Fibroblast of peridontal ligament (primary cell): ENCODE measurements at regions not wholly inside any gene's neighbourhood (a gene's known extent, or its start where the extent isn't known, plus 50 kb on each side); places are given as distances from the start of the nearest gene placed in this dataset.

Experiments used
- DNase-seq: peaks from one replicate; pipeline ENCODE4 v3.0.0-alpha.2; 2010; ENCODE audit errors: extremely low read depth

DNA sequence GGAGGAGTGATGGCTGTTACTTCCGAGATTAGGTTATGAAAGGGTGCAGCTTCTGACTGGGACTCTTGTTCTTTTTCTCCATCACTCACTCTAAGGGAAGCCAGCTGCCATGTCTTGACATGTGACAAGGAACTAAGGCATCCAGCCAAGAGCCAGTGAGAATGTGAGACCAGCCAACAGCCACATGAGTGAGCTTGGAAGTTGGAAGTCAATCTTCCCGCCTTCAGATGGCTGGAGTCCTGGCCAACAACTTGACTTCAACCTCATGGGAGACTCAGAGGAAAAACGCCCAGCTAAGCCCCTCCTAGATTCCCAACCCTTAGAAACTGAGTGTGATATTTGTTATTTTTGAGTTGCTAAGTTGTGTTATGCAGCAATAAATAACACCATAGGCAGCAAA is 201.1 kb downstream of the SNX18 start:
- peak; percentile 56 for DNase-seq

- no peak for DNase-seq
These were observed 200.3 kb downstream of the SNX18 start for GRCh38 chr5:54717870-54718269.

- no peak for DNase-seq
These were observed 199.9 kb downstream of the SNX18 start for GRCh38 chr5:54717459-54717858.

GRCh38 chr5:54713923-54714581 is 196.5 kb downstream of the SNX18 start:
- no peak for DNase-seq

GRCh38 chr5:54709096-54709495 is 191.5 kb downstream of the SNX18 start:
- no peak for DNase-seq

DNA sequence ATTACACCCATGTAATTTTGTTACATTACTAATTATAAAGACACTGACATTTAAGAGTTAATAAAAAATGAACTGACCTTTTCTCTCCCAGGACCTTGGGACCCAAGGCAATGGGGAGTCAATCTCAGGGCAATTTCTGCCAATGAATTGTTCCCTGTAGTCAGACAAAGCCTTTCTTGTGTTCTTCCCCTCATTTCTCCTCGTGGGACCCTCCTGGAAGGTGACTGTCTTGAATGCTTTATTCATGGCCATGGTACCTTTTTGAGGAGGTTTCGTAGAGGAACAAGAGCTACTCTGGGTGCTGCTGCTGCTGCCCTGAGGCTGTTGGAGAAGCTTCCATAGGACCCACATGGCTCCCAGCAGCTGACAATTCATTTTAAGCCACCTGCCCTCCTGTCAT is 190.3 kb downstream of the SNX18 start:
- DNase-seq = no peak

DNA sequence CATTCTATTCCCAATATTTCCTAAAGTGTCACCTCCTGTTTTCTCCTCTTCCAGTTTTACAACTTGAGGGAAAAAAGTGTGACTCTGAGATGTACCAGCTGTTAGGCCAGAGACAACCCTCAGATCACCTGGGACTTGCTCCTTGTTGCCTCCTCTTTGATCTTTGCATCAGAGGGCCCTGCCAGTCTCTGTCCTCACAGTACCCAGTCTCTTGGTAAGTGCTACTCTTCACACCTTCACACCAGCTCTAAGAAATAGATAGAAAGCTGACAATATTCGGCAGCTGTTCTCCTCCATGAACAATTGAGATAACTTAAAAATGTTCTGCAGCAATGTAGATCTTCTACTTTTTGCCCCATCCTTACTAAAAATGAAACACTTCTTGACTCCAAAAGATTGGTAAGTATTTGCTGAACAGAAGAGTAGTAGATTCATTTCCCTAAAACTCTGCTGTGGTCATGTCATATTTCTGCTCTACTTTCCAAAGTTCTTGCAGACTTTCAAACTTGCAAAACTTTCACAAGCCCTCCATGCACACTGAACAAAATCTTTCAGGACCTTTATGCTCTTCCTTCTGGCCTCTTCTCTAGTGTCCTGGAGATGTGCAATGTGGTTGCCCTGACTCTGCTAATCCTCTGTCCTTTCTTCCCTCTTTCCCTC is 188.6 kb downstream of the SNX18 start:
- no peak for DNase-seq

- no peak for DNase-seq
These were observed 187.3 kb downstream of the SNX18 start for GRCh38 chr5:54704825-54705224.

DNA sequence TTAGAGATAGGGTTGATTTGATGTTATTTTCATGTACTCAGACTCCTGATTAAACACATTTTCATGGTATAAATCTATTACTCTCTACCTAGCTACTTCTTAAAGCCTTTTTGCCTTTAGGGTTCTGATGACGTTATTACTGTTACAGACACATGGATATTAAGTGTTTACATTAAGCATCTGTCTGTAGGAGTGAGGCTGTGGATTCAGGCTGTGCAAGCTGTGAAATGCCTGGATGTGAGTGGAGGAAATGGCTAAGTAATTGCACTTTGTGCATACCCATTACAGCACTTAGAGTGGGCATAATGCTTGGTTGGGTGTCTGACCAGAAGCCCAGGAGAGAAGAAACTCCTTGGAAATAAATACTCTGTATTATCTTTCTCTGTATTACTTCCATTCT is 186.8 kb downstream of the SNX18 start:
- no peak for DNase-seq

GRCh38 chr5:54703565-54704255 is 186.2 kb downstream of the SNX18 start:
- DNase-seq = peak; percentile 33

GRCh38 chr5:54703133-54703532 is 185.6 kb downstream of the SNX18 start:
- DNase-seq = peak; percentile 97

GRCh38 chr5:54702470-54702869 is 184.9 kb downstream of the SNX18 start:
- no peak for DNase-seq

DNA sequence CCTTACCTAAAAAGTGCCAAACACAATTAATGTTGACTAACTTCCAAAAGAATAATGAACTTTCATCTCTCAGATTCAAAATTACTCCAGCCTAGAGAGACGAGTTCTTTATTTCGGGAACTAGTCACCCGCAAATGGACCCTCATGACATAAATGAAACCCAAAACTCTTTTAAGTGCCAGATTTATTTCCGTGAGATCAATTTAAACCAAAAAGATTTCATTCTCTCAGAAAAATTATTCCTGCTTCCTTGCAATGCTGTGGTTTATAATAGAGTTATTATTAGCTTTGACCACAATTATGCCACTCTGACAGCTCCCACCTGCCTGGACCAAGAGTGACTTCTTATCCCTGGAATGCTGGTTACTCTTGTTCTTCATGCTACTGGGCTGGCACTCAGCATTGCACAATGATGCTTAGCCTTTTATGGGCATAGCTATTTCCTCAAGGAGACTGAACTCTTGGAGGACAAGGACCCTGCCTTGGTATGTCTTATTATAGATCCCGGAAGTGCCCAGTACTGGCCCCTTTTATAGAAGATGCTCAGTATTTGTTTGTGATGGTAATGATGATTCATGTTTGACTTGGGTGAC is 183.5 kb downstream of the SNX18 start:
- DNase-seq = peak; percentile 94

DNA sequence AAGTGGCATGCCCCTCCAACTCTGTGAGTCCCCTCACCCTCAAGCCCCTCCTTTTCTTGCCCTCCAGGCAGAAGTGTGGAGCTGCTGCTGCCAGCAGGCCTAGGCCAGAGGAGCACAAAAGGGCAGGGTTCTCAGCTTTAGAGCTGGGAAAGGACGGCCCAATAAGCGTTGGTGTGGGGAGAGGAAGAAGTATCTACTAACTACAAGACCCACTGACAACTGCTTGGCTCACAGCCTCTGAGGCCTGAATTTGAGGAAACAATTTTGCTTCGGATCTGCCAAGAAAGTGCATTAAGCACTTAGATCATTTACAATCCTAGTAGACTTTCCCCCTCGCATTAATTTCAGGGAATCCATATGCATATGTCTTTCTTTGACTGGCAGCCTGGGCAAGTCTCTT is 179.4 kb downstream of the SNX18 start:
- peak; percentile 39 for DNase-seq

DNA sequence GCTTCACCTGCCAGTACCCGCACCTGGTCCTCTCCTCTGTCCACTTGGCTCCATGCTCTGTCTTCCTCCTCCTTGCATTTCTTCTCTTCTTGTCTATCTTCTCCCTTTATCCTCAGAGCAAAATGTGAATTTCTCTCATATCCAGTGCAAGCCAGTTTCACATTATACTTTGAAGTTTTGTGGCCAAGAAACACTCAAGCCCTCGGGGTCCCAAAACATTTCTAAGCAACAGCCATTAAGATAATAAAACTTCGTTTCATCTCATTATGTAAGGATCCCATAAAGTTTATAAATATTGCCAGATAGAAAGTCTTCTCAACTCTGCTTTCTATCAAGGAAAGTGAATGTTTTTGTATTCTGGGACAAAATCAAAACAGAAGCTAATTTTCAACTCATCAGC is 178.8 kb downstream of the SNX18 start:
- DNase-seq = no peak

GRCh38 chr5:54695198-54695966 is 177.8 kb downstream of the SNX18 start:
- no peak for DNase-seq

DNA sequence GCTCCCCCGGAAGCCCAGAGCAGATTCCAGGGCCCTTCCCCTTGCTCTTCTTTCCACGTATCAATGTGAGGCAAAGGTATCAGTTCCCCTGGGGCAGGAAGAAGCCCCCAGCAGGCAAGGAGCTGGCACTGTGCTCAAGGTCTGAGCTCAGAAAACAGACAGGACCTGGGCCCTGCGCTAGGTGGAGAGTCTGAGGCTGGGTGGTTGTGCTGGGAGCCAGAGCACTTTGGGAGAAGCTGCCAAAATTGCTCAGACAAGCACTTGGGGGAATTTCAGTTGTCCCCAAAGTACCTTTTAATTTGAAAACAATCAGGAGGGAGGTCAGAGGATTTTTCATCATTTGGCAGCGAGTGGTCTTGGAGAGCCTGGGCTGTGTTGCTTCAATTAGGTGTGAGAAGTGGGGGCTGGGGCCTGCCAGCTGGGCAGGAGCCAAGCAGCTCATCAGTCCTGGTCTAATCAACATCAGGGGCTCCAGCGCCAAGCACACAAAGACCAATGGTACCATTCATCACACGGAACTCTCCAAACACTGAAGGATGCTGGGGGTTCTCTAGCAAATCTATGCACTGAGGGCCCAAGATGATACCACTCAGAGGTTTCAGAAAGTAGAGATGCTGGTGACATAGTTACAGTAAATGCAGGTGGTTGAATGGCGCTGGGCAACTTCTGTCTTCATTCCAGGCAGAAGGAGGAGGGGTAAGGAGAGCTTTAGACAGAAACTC is 176.5 kb downstream of the SNX18 start:
- no peak for DNase-seq

- DNase-seq = no peak
These were observed 175.1 kb downstream of the SNX18 start for GRCh38 chr5:54692631-54693030.

DNA sequence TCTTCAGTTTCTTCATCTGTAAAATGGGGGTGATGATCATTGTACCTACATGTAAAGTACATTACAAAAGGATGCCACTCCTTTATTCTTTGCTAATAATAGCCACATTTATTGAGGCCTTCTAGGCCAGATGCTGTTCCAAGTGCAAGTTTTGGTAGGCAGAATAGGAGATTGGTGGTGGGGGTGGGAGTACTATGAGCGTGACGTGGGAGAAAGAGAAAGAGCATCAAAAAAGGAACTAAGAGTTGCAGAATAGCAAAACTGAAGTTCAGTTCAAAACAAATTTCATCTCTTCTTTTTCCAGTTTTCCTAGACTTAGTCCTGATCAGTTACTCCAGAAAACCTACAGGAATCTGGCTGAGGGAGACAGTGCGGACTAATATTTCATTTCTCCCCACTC is 174.1 kb downstream of the SNX18 start:
- no peak for DNase-seq

GRCh38 chr5:54689411-54690251 is 172.1 kb downstream of the SNX18 start:
- DNase-seq = no peak
